GM12891 (cell line): ENCODE measurements at regions not wholly inside any gene's neighbourhood (a gene's known extent, or its start where the extent isn't known, plus 50 kb on each side); places are given as distances from the start of the nearest gene placed in this dataset.

Source experiments
- DNase-seq: peaks from one replicate; pipeline ENCODE4 v3.0.0; 2011; ENCODE audit warnings: low spot score; ENCODE audit not compliant: insufficient read length
- FAIRE-seq: peaks from 2 replicates; lab custom pipeline; 2011; peaks lifted over from hg19 to GRCh38; lab: Jason Lieb, UNC
- PAX5 ChIP-seq: IDR thresholded peaks from 2 replicates; pipeline ENCODE4 v1.6.1; 2011; ENCODE audit warnings: low read length, moderate library complexity, mild to moderate bottlenecking; ENCODE audit not compliant: insufficient read depth, severe bottlenecking
- POLR2A ChIP-seq: IDR thresholded peaks from 2 replicates; pipeline ENCODE4 v1.6.1; 2011; ENCODE audit warnings: low read depth, low read length, control low read depth
- POLR2AphosphoS5 ChIP-seq: IDR thresholded peaks from 2 replicates; pipeline ENCODE4 v1.6.1; 2011; ENCODE audit warnings: low read depth, low read length, control low read depth
- POU2F2 ChIP-seq: IDR thresholded peaks from 2 replicates; pipeline ENCODE4 v1.6.1; 2011; ENCODE audit warnings: low read depth, mild to moderate bottlenecking, control low read depth, low read length, moderate library complexity
- SPI1 ChIP-seq: IDR thresholded peaks from 2 replicates; pipeline ENCODE4 v1.6.1; 2011; ENCODE audit warnings: low read depth, low read length, control low read depth
- TAF1 ChIP-seq: IDR thresholded peaks from 2 replicates; pipeline ENCODE4 v1.6.1; 2011; ENCODE audit warnings: low read depth, low read length, control low read depth

DNA sequence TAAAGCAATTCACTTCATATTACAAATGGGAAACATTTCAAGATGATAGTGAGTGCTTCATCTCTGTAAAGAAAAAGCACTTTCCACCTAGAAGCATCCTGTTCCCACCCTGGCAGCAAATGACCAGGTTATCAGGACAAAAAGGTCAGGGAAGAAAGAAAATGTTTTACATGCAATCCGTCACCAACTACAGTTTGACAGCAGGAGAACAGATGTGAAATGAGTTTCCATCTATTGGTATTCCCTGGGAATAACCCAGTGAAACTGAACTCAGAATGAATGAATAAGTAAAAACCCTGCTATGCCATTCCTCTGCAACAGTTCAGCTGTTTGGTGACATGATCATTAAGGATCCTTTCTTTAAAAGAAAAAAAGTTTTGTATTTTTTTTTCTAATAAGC, 67.6 kb downstream of the HTR1A start:
- FAIRE-seq (no peak), DNase-seq (no peak)
- TF ChIP-seq SPI1: no peak
- no peak for TF ChIP-seq TAF1
- TF ChIP-seq POLR2A: no peak
- no peak for TF ChIP-seq PAX5
- TF ChIP-seq POLR2AphosphoS5: no peak
- no peak for TF ChIP-seq POU2F2

DNA sequence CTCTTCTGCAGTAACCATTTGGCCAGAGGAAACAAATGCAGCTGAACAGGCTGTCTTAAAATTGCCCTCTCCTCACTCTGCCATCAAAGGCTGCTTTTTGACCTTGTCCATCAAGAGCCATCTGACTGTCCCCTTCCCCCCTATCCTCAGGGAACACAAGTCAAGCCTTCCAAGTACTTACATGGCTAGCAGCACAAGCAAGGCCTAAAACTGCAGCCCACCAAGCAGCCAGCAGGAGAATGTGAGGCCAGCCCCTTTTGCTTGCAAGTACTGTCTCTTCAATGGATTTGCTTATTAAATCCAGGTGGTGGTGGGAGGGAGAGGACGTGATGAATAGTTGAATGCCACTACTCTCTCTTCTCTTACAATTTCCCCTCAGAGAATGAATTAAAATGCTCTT, 83.5 kb downstream of the HTR1A start:
- no peak for TF ChIP-seq POU2F2
- TF ChIP-seq SPI1: no peak
- no peak for DNase-seq
- no peak for FAIRE-seq

DNA sequence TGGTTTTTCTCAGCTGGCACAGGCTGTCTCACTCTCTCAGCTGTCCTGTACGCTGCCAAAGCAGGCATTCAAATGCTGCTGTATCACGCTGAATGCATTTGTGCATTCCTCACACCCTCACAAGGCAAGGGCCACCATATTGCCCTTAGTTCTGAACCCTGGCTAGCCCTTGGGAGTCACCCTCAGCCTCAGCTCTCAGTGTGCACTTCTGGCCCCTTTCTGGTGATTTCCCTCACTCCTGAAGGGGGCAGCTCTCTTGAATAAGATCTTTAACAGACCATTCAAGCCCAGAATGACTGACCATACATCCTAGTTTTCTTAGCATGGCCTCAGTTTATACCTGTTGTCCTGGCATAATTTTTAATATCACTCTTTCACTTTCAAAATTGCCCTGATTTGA, 84.3 kb downstream of the HTR1A start:
- TF ChIP-seq POLR2A: no peak
- TF ChIP-seq POLR2AphosphoS5: no peak
- TF ChIP-seq SPI1: no peak
- no peak for TF ChIP-seq POU2F2
- no peak for TF ChIP-seq PAX5
- TF ChIP-seq TAF1: no peak

DNA sequence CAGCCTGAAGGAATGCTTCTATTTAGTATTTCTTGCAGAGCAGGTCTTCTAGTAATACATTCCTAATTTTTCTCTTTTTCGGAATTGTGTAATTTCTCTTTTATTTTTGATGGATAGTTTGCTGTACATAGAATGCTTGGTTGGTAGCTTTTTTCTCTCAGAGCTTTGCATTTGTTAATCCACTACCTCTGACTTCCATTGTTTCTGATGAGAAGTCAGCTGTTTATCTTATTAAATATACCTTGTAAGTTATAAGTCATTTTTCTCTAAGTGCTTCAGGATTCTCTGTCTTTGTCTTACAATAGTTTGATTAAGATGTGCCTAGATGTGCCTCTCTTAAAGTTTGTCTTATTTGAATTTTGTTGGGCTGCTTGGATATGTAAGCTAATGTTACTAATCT, 101.9 kb downstream of the HTR1A start:
- no peak for TF ChIP-seq TAF1
- no peak for TF ChIP-seq POLR2A
- TF ChIP-seq PAX5: no peak
- no peak for TF ChIP-seq SPI1
- TF ChIP-seq POU2F2: no peak
- TF ChIP-seq POLR2AphosphoS5: no peak
- FAIRE-seq (no peak), DNase-seq (no peak)

More for the DNA sequence above, 84.3 kb downstream of the HTR1A start:
- DNase-seq (no peak), FAIRE-seq (no peak)

DNA sequence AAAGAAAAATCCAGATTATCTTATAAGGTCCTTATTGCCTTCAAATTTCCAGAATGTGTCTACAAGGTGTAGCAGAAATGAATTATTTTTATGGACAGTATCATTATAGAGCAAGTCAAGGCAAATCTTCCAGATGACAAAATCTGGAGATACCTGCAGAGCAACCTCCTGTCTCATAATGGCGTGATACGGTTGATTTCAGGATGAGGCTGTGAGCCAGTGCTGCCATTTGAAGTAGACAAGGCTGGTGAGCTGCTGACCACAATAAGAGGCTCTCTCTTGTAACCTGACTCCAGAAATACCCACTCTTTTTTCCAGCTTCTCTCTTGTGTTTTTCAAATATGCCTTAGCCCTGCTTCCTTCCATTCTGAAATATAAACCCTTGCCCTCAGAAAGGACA, 108.2 kb downstream of the HTR1A start:
- TF ChIP-seq SPI1 (no peak), TAF1 (no peak), POLR2A (no peak), PAX5 (no peak), POU2F2 (no peak), POLR2AphosphoS5 (no peak)
- DNase-seq: no peak
- no peak for FAIRE-seq

DNA sequence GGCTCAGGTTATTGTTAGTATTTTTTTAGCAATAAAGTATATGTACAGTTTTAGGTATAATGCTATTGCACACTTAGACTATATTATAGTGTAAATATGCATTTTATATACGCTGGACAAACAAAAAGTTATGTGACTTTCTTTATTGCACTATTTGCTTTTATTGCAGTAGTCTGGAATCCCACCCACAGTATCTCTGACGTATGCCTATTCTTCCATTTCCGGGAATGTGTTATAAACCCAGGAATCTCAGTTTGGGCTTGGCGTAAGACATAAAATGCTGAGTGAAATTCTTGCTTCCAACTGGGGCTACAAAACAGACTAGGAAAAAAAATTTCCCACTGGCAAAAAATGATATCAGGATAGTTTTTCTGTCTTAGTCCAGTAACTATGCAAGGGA, 119.1 kb downstream of the HTR1A start:
- TF ChIP-seq POLR2A (no peak), POLR2AphosphoS5 (no peak), POU2F2 (no peak), SPI1 (no peak), TAF1 (no peak), PAX5 (no peak)
- no peak for FAIRE-seq
- no peak for DNase-seq

DNA sequence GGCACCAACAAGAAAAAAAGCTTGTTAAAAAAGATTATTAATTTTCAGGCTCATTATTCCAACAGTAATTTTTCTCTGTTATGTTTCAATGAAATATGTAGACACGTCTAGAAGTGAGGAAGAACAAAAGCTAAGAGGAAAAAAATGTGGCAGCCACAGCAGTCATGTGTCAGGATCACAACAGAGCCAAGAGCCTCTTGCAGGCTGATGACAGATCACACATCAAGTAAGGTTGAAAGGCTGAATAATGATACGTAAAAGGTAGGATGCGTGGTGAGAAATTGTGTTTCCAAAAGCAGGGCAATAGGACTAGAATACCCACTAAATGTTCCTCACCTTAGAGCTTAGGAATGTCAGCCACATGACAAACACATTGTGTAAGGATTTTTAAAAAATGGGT, 124.8 kb downstream of the HTR1A start:
- DNase-seq: no peak
- TF ChIP-seq POLR2AphosphoS5 (no peak), POU2F2 (no peak)
- no peak for FAIRE-seq

DNA sequence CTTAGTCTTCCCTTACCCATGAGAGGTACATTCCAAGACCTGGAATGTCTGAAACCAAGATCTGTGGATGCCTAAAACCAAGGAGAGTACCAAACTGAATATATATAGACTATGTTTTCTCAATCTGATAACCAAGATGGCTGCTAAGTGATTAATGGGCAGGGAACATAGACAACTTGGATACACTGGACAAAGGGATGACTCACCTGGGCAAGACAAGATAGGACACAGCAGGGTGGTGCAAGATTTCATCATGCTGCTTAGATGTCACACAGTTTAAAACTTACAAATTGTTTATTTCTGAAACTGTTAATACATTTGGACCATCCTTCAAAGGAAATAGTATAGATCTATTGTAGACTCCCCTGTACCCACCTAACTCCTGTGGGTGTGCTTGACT, 130.9 kb downstream of the HTR1A start:
- FAIRE-seq: no peak
- TF ChIP-seq TAF1 (no peak), POLR2A (no peak), SPI1 (no peak), PAX5 (no peak), POU2F2 (no peak), POLR2AphosphoS5 (no peak)
- no peak for DNase-seq

DNA sequence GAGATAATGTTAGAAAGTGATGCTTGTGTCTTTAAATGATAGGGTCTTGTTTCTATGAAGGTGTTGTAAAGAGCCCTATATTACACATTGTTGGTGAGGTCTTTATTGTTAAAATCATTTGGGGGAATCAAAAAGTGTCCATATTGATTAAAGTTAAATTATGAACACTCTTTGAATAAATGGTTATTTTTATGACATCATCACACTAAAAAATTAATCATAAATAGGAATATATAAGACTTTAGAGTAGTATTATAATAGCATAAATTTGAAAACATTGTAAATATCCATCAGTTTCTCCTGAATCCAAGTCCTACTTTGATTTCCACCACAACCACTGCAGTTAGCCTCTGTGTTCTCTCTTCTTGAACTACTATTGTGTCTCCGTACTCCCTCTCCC, 136.3 kb downstream of the HTR1A start:
- no peak for FAIRE-seq
- no peak for TF ChIP-seq PAX5
- TF ChIP-seq POLR2A: no peak
- no peak for TF ChIP-seq TAF1
- no peak for TF ChIP-seq SPI1
- TF ChIP-seq POLR2AphosphoS5: no peak
- TF ChIP-seq POU2F2: no peak
- DNase-seq: no peak

DNA sequence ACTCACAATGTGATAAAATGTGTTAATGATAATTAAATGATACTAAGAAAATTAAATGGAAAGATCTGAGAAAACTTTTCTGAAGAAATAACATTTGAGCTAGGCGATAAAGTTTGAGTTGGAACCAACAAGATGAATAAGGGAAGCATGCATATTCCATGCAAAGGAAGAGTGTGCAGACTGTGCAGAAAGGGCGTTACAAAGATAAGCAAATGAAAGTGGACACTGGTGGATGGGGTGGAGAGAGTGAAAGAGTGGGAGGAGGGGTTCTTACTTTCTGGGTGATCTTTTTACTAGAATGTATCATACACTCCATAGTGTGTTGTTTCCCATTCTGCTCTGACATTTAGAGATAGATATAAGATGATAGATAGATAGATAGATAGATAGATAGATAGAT, 138.7 kb downstream of the HTR1A start:
- no peak for TF ChIP-seq POLR2A
- TF ChIP-seq SPI1: no peak
- TF ChIP-seq TAF1: no peak
- TF ChIP-seq POLR2AphosphoS5: no peak
- TF ChIP-seq PAX5: no peak
- no peak for TF ChIP-seq POU2F2
- no peak for DNase-seq
- FAIRE-seq: no peak

DNA sequence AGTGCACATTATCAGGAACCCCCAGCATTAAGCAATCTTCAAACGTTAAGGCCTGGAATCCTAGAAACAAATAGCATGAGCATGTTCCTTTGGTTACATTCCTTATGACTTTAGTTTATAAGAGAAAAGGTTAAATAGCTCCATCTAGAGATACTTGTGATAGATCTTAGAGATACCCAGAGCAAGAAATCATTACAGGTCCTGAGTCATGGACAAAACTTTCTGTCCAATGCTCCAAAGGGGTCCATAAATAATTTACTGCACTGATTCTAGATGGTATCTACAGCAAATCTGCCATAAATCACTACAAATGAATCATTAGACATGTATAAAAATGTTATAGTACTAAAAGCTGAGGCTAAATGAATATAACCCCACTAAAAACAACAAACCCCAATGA, 139.6 kb downstream of the HTR1A start:
- TF ChIP-seq TAF1 (no peak), POU2F2 (no peak), POLR2A (no peak), POLR2AphosphoS5 (no peak), PAX5 (no peak), SPI1 (no peak)
- DNase-seq (no peak), FAIRE-seq (no peak)
